ENCODE measurements at regions not wholly inside any gene's neighbourhood (a gene's known extent, or its start where the extent isn't known, plus 50 kb on each side); places are given as distances from the start of the nearest gene placed in this dataset.

- no peaks in the 10 kb centered on the region for H3K27me3 ChIP-seq
- no peaks in the 10 kb centered on the region for H4K20me1 ChIP-seq
- H3K9ac ChIP-seq = no peak overlapping the region
- no peak overlapping the region for H3K27ac ChIP-seq
- H3K36me3 ChIP-seq = no peaks in the 10 kb centered on the region
- no peaks in the 10 kb centered on the region for H3K9me3 ChIP-seq
- TF ChIP-seq Cebpa-rat (IDR thresholded peaks at IDR 0.05) = no peak
- no peak overlapping the region for H3K4me3 ChIP-seq
- peaks cover 19% of the 10 kb centered on the region for H3K4me1 ChIP-seq
- no peak overlapping the region for H3K4me2 ChIP-seq
Observed at GRCh38 chr6:25181350-25181724, 97.8 kb upstream of the CARMIL1 start.

DNA sequence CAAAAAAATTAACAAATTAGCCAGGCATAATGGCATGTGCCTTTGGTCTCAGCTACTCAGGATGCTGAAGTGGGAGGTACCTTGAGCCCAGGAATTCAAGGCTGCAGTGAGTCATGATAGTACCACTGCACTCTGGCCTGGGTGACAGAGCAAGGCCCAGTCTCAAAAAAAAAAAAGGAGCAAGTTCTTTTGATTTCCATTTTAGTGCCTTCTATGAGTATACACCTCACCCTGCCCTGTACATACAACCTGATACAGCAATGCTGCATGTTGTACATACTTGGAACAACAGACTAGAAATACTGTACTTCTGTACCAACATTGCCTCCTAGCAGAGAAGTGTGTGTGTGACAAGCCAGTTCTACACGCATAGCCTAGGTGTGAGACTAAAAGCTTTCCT lies 97.3 kb upstream of the CARMIL1 start:
- TF ChIP-seq Cebpa-rat (IDR thresholded peaks at IDR 0.05) = no peak
- no peaks in the 10 kb centered on the region for H3K27me3 ChIP-seq
- no peaks in the 10 kb centered on the region for H3K9me3 ChIP-seq
- H3K4me2 ChIP-seq = no peak overlapping the region
- H3K27ac ChIP-seq = no peak overlapping the region
- H4K20me1 ChIP-seq = no peaks in the 10 kb centered on the region
- no peaks in the 10 kb centered on the region for H3K36me3 ChIP-seq
- H3K4me3 ChIP-seq = no peak overlapping the region
- H3K9ac ChIP-seq = no peak overlapping the region
- peaks cover 19% of the 10 kb centered on the region for H3K4me1 ChIP-seq

GRCh38 chr6:25186919-25187318 lies 92.3 kb upstream of the CARMIL1 start:
- Histone ChIP-seq H3K9me3 (no peaks in the 10 kb centered on the region), H3K9ac (no peak overlapping the region), H4K20me1 (no peaks in the 10 kb centered on the region), H3K36me3 (no peaks in the 10 kb centered on the region), H3K4me2 (no peak overlapping the region), H3K27me3 (no peaks in the 10 kb centered on the region), H3K4me3 (no peak overlapping the region), H3K4me1 (no peaks in the 10 kb centered on the region), H3K27ac (no peak overlapping the region)
- TF ChIP-seq Cebpa-rat (IDR thresholded peaks at IDR 0.05) = no peak

GRCh38 chr6:25188232-25188631 lies 90.9 kb upstream of the CARMIL1 start:
- Histone ChIP-seq H3K4me1 (no peaks in the 10 kb centered on the region), H3K27me3 (no peaks in the 10 kb centered on the region), H3K9ac (no peak overlapping the region), H3K4me2 (no peak overlapping the region), H3K4me3 (no peak overlapping the region), H3K9me3 (no peaks in the 10 kb centered on the region), H3K27ac (no peak overlapping the region), H4K20me1 (no peaks in the 10 kb centered on the region), H3K36me3 (no peaks in the 10 kb centered on the region)
- no peak for TF ChIP-seq Cebpa-rat (IDR thresholded peaks at IDR 0.05)

GRCh38 chr6:25192590-25193459 lies 86.3 kb upstream of the CARMIL1 start:
- no peaks in the 10 kb centered on the region for H3K36me3 ChIP-seq
- no peaks in the 10 kb centered on the region for H3K4me1 ChIP-seq
- no peak overlapping the region for H3K27ac ChIP-seq
- no peak overlapping the region for H3K4me2 ChIP-seq
- TF ChIP-seq Cebpa-rat (IDR thresholded peaks at IDR 0.05) = no peak
- H3K9me3 ChIP-seq = no peaks in the 10 kb centered on the region
- no peaks in the 10 kb centered on the region for H3K27me3 ChIP-seq
- H3K4me3 ChIP-seq = no peak overlapping the region
- H3K9ac ChIP-seq = no peak overlapping the region
- no peaks in the 10 kb centered on the region for H4K20me1 ChIP-seq

- Histone ChIP-seq H3K4me1 (no peaks in the 10 kb centered on the region), H3K9me3 (no peaks in the 10 kb centered on the region), H3K9ac (no peak overlapping the region), H3K4me3 (no peak overlapping the region), H3K27me3 (no peaks in the 10 kb centered on the region), H3K27ac (no peak overlapping the region), H4K20me1 (no peaks in the 10 kb centered on the region), H3K4me2 (no peak overlapping the region), H3K36me3 (no peaks in the 10 kb centered on the region)
- no peak for TF ChIP-seq Cebpa-rat (IDR thresholded peaks at IDR 0.05)
Observed at GRCh38 chr6:25193460-25194171, 85.6 kb upstream of the CARMIL1 start.

GRCh38 chr6:25194172-25194678 lies 84.9 kb upstream of the CARMIL1 start:
- H3K9me3 ChIP-seq = no peaks in the 10 kb centered on the region
- no peak for TF ChIP-seq Cebpa-rat (IDR thresholded peaks at IDR 0.05)
- no peak overlapping the region for H3K27ac ChIP-seq
- no peaks in the 10 kb centered on the region for H3K4me1 ChIP-seq
- no peaks in the 10 kb centered on the region for H3K36me3 ChIP-seq
- H3K4me2 ChIP-seq = no peak overlapping the region
- no peak overlapping the region for H3K4me3 ChIP-seq
- H3K27me3 ChIP-seq = no peaks in the 10 kb centered on the region
- no peaks in the 10 kb centered on the region for H4K20me1 ChIP-seq
- no peak overlapping the region for H3K9ac ChIP-seq

DNA sequence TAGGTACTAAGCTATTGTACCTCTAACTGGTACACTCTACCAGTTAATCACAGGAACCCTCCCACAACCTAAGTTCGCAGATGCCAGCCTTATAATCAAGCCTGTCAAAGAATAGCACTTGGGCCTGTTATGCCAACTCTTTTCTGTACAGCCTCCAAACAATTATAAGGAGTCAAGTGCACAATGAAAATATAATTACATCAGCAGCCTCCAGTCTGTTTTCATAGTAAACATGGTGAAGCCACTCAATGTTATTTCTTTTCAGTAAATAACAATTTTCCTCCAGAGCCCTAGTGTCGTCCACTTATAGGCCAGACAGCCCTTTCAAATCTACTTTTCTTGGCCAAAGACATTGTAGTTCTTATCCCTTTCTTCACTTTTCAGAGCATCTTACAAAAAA lies 82.7 kb upstream of the CARMIL1 start:
- Histone ChIP-seq H3K4me1 (no peaks in the 10 kb centered on the region), H3K36me3 (no peaks in the 10 kb centered on the region), H3K9me3 (no peaks in the 10 kb centered on the region), H4K20me1 (no peaks in the 10 kb centered on the region), H3K9ac (no peak overlapping the region), H3K4me3 (no peak overlapping the region), H3K4me2 (no peak overlapping the region), H3K27ac (no peak overlapping the region), H3K27me3 (no peaks in the 10 kb centered on the region)
- no peak for TF ChIP-seq Cebpa-rat (IDR thresholded peaks at IDR 0.05)

- Histone ChIP-seq H3K27ac (no peak overlapping the region), H3K4me1 (no peaks in the 10 kb centered on the region), H3K4me2 (no peak overlapping the region), H3K36me3 (no peaks in the 10 kb centered on the region), H3K9ac (no peak overlapping the region), H3K27me3 (no peaks in the 10 kb centered on the region), H3K9me3 (no peaks in the 10 kb centered on the region), H3K4me3 (no peak overlapping the region), H4K20me1 (no peaks in the 10 kb centered on the region)
- no peak for TF ChIP-seq Cebpa-rat (IDR thresholded peaks at IDR 0.05)
Observed at GRCh38 chr6:25197111-25197510, 82.1 kb upstream of the CARMIL1 start.

DNA sequence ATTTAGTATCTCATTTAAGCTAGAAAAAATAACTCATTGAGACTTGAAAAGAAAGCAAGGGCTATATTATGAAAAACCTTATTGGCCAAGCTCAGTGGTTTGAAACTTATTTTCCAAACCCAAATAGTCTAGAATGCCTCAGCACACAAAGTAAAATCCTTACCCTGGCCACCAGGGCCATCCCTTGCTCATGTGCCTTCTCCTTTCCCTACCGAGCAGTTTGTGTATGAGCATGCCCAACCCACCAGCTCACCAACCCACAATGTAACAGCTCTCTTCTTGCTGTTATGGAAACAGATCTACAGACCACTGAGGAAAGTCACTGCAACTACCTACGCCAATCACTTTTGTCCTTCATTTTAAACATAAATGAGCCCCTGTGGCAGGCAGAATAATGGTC lies 79.6 kb upstream of the CARMIL1 start:
- Histone ChIP-seq H3K4me3 (no peak overlapping the region), H3K36me3 (no peaks in the 10 kb centered on the region), H4K20me1 (no peaks in the 10 kb centered on the region), H3K4me1 (no peaks in the 10 kb centered on the region), H3K27ac (no peak overlapping the region), H3K4me2 (no peak overlapping the region), H3K27me3 (no peaks in the 10 kb centered on the region), H3K9ac (no peak overlapping the region), H3K9me3 (no peaks in the 10 kb centered on the region)
- no peak for TF ChIP-seq Cebpa-rat (IDR thresholded peaks at IDR 0.05)

All from BLaER1 (cell line).